ENCODE measurements at regions not wholly inside any gene's neighbourhood (a gene's known extent, or its start where the extent isn't known, plus 50 kb on each side); places are given as distances from the start of the nearest gene placed in this dataset.

DNA sequence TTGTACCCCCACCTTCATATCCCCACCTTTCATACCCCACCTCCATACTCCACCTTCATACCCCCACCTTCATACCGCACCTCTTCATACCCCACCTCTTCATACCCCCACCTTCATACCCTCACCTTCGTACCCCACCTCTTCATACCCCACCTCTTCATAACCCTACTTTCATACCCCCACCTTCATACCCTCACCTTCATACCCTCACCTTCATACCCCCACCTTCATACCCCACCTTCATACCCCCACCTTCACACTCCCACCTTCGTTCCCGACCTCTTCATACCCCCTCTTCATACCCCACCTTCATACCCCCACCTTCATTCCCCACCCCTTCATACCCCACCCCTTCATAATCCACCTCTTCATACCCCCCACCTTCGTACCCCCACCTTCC lies 92.9 kb upstream of the NAA20 start:
- no peak overlapping the region for H3K4me3 ChIP-seq (replicated peaks in 1 of 3; ENCODE audit: low read depth in 2 of 3, low read length in 3 of 3)
- peaks cover 35% of the 10 kb centered on the region for H3K4me1 Mint-ChIP-seq
- no peaks in the 10 kb centered on the region for H3K27me3 ChIP-seq (ENCODE audit: control insufficient read depth in 2 of 2, insufficient read depth in 2 of 2, low read length in 2 of 2)
- no peak overlapping the region for H3K9ac ChIP-seq (ENCODE audit: insufficient read depth, low read length, poor library complexity, severe bottlenecking)
- no peak overlapping the region for H2AFZ ChIP-seq (ENCODE audit: insufficient read depth, low read depth, low read length, poor library complexity, severe bottlenecking)
- intact Hi-C loops (cut with micrococcal nuclease) = no loop called here
- no peak overlapping the region for H3K27ac Mint-ChIP-seq
- TF ChIP-seq, protein P1, sequence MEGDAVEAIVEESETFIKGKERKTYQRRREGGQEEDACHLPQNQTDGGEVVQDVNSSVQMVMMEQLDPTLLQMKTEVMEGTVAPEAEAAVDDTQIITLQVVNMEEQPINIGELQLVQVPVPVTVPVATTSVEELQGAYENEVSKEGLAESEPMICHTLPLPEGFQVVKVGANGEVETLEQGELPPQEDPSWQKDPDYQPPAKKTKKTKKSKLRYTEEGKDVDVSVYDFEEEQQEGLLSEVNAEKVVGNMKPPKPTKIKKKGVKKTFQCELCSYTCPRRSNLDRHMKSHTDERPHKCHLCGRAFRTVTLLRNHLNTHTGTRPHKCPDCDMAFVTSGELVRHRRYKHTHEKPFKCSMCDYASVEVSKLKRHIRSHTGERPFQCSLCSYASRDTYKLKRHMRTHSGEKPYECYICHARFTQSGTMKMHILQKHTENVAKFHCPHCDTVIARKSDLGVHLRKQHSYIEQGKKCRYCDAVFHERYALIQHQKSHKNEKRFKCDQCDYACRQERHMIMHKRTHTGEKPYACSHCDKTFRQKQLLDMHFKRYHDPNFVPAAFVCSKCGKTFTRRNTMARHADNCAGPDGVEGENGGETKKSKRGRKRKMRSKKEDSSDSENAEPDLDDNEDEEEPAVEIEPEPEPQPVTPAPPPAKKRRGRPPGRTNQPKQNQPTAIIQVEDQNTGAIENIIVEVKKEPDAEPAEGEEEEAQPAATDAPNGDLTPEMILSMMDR (IDR thresholded peaks at IDR 0.05) = no peak
- no peak overlapping the region for H3K4me2 ChIP-seq (replicated peaks; ENCODE audit: extremely low read depth, low read length, poor library complexity, severe bottlenecking)
- peaks cover 36 to 38% of the 10 kb centered on the region in 2 donors for H3K4me1 ChIP-seq (ENCODE audit: control insufficient read depth in 1 of 2, insufficient read depth in 2 of 2, low read length in 2 of 2)
- no peak for DNase-seq
- H3K36me3 Mint-ChIP-seq = peaks cover 0 to 19% of the 10 kb centered on the region in 2 donors
- H3K9me3 Mint-ChIP-seq = peaks cover 0 to 2% (median 0%) of the 10 kb centered on the region in 7 donors
- H3K36me3 ChIP-seq (replicated peaks in 1 of 2; ENCODE audit: control insufficient read depth in 1 of 2, insufficient read depth in 2 of 2, low read length in 2 of 2) = no peaks in the 10 kb centered on the region
- H3K9me3 ChIP-seq (replicated peaks in 1 of 2; ENCODE audit: control insufficient read depth in 1 of 2, insufficient read depth in 1 of 2, low read length in 2 of 2) = no peaks in the 10 kb centered on the region
- H3K27me3 Mint-ChIP-seq (ENCODE audit: low read depth in 3 of 3) = peaks cover 0 to 1% (median 0%) of the 10 kb centered on the region in 3 donors
- no CpG with 5 or more reads among the region's 5 CpGs for WGBS (ENCODE audit: insufficient coverage)
- H4K20me1 ChIP-seq (ENCODE audit: insufficient read depth, low read length) = no peaks in the 10 kb centered on the region
- H3K27ac ChIP-seq (ENCODE audit: low read depth in 1 of 2, low read length in 2 of 2) = no peak overlapping the region
- no peak overlapping the region for H3K4me3 Mint-ChIP-seq
- H3K79me2 ChIP-seq (ENCODE audit: insufficient read depth, low read length) = no peaks in the 10 kb centered on the region

GRCh38 chr20:19926591-19926990 lies 90.6 kb upstream of the NAA20 start:
- Mint-ChIP-seq H3K4me1 (peaks cover 38% of the 10 kb centered on the region), H3K9me3 (peaks cover 0 to 2% (median 0%) of the 10 kb centered on the region in 7 donors), H3K27me3 (ENCODE audit: low read depth in 3 of 3) (peaks cover 0 to 1% (median 0%) of the 10 kb centered on the region in 3 donors), H3K27ac (no peak overlapping the region), H3K4me3 (no peak overlapping the region), H3K36me3 (peaks cover 5 to 17% of the 10 kb centered on the region in 2 donors)
- intact Hi-C loops (cut with micrococcal nuclease) = no loop called here
- Histone ChIP-seq H3K4me2 (replicated peaks; ENCODE audit: extremely low read depth, low read length, poor library complexity, severe bottlenecking) (no peak overlapping the region), H3K4me1 (ENCODE audit: control insufficient read depth in 1 of 2, insufficient read depth in 2 of 2, low read length in 2 of 2) (peaks cover 30 to 39% of the 10 kb centered on the region in 2 donors), H3K27ac (ENCODE audit: low read depth in 1 of 2, low read length in 2 of 2) (no peak overlapping the region), H3K9me3 (replicated peaks in 1 of 2; ENCODE audit: control insufficient read depth in 1 of 2, insufficient read depth in 1 of 2, low read length in 2 of 2) (no peaks in the 10 kb centered on the region), H4K20me1 (ENCODE audit: insufficient read depth, low read length) (no peaks in the 10 kb centered on the region), H3K9ac (ENCODE audit: insufficient read depth, low read length, poor library complexity, severe bottlenecking) (no peak overlapping the region), H3K79me2 (ENCODE audit: insufficient read depth, low read length) (no peaks in the 10 kb centered on the region), H3K36me3 (replicated peaks in 1 of 2; ENCODE audit: control insufficient read depth in 1 of 2, insufficient read depth in 2 of 2, low read length in 2 of 2) (no peaks in the 10 kb centered on the region), H3K27me3 (ENCODE audit: control insufficient read depth in 2 of 2, insufficient read depth in 2 of 2, low read length in 2 of 2) (no peaks in the 10 kb centered on the region), H2AFZ (ENCODE audit: insufficient read depth, low read depth, low read length, poor library complexity, severe bottlenecking) (no peak overlapping the region), H3K4me3 (replicated peaks in 1 of 3; ENCODE audit: low read depth in 2 of 3, low read length in 3 of 3) (no peak overlapping the region)
- TF ChIP-seq, protein P1 (IDR thresholded peaks at IDR 0.05) = no peak
- WGBS (ENCODE audit: insufficient coverage) = 100% methylated on average over 1 of the region's 4 CpGs
- no peak for DNase-seq
